ENCODE measurements at regions not wholly inside any gene's neighbourhood (a gene's known extent, or its start where the extent isn't known, plus 50 kb on each side); places are given as distances from the start of the nearest gene placed in this dataset.

DNA sequence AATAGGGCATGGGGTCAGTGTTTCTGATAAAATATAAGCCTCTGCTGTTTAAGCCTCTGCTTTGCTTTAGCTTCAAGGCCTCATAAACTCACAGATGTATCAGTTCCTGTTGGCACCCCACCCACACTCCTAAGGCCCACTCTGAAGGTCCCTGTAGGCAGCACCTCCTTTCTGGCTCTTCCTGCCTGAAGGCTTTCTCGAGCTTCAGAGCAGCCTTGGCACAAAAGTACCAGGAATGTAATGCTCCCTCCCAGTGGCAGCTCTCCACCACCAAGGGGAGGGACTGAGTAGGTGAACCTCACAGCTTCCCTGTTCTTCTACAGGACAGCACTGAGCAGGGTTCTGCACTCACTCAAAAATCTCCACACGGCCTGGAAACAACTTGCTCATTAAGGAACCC lies 102.2 kb downstream of the ABHD5 start:
- TF ChIP-seq, protein P1, sequence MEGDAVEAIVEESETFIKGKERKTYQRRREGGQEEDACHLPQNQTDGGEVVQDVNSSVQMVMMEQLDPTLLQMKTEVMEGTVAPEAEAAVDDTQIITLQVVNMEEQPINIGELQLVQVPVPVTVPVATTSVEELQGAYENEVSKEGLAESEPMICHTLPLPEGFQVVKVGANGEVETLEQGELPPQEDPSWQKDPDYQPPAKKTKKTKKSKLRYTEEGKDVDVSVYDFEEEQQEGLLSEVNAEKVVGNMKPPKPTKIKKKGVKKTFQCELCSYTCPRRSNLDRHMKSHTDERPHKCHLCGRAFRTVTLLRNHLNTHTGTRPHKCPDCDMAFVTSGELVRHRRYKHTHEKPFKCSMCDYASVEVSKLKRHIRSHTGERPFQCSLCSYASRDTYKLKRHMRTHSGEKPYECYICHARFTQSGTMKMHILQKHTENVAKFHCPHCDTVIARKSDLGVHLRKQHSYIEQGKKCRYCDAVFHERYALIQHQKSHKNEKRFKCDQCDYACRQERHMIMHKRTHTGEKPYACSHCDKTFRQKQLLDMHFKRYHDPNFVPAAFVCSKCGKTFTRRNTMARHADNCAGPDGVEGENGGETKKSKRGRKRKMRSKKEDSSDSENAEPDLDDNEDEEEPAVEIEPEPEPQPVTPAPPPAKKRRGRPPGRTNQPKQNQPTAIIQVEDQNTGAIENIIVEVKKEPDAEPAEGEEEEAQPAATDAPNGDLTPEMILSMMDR (conservative IDR thresholded peaks at IDR 0.05; ENCODE audit: low read depth in 2 of 2), result no peak
- TF ChIP-seq POLR2AphosphoS5 (IDR thresholded peaks at IDR 0.05; ENCODE audit: low read depth) (no peak), EZH2 (IDR thresholded peaks at IDR 0.05; ENCODE audit: low read depth, unreplicated experiment) (no peak), JUNB (IDR thresholded peaks at IDR 0.05; ENCODE audit: unreplicated experiment) (no peak), ZNF114 (CRISPR knock-in tag; IDR thresholded peaks at IDR 0.05) (no peak), NANOG (IDR thresholded peaks at IDR 0.05; ENCODE audit: borderline replicate concordance) (no peak), EZH2phosphoT487 (IDR thresholded peaks at IDR 0.05; ENCODE audit: unreplicated experiment) (no peak)
